Chondrocyte (in vitro differentiated cells): ENCODE measurements at regions not wholly inside any gene's neighbourhood (a gene's known extent, or its start where the extent isn't known, plus 50 kb on each side); places are given as distances from the start of the nearest gene placed in this dataset.
A peak's percentile ranks its signal among the peaks of the same experiment; 100 is the strongest.

Experiments used
- DNase-seq: peaks from one replicate; pipeline ENCODE4 v3.0.0; 2021; ENCODE audit warnings: mixed read lengths, low spot score
- H3K27ac Mint-ChIP-seq: one replicate; pipeline ENCODE4 v1.8.0; 2021; ENCODE audit warnings: mild to moderate bottlenecking, moderate library complexity, mixed read lengths; ENCODE audit not compliant: unreplicated experiment
- H3K27me3 Mint-ChIP-seq: 2 replicates; pipeline ENCODE4 v1.8.0; 2021; ENCODE audit warnings: low read depth, mixed read lengths
- H3K36me3 Mint-ChIP-seq: 2 replicates; pipeline ENCODE4 v1.8.0; 2021; ENCODE audit warnings: low read depth, mixed read lengths
- H3K4me1 Mint-ChIP-seq: 2 replicates; pipeline ENCODE4 v1.8.0; 2021; ENCODE audit warnings: low read depth, mild to moderate bottlenecking, mixed read lengths
- H3K4me3 Mint-ChIP-seq: one replicate; pipeline ENCODE4 v1.8.0; 2021; ENCODE audit warnings: mild to moderate bottlenecking, moderate library complexity, mixed read lengths; ENCODE audit not compliant: unreplicated experiment
- H3K9me3 Mint-ChIP-seq: 2 replicates; pipeline ENCODE4 v1.8.0; 2021; ENCODE audit warnings: low read depth, mixed read lengths
- CTCF ChIP-seq: fragments of 200-600 bp; sonication (generic); IDR thresholded peaks from 2 replicates; pipeline ENCODE4 v1.5.0; 2021; ENCODE audit warnings: antibody characterized with exemption, mild to moderate bottlenecking, moderate library complexity

DNA sequence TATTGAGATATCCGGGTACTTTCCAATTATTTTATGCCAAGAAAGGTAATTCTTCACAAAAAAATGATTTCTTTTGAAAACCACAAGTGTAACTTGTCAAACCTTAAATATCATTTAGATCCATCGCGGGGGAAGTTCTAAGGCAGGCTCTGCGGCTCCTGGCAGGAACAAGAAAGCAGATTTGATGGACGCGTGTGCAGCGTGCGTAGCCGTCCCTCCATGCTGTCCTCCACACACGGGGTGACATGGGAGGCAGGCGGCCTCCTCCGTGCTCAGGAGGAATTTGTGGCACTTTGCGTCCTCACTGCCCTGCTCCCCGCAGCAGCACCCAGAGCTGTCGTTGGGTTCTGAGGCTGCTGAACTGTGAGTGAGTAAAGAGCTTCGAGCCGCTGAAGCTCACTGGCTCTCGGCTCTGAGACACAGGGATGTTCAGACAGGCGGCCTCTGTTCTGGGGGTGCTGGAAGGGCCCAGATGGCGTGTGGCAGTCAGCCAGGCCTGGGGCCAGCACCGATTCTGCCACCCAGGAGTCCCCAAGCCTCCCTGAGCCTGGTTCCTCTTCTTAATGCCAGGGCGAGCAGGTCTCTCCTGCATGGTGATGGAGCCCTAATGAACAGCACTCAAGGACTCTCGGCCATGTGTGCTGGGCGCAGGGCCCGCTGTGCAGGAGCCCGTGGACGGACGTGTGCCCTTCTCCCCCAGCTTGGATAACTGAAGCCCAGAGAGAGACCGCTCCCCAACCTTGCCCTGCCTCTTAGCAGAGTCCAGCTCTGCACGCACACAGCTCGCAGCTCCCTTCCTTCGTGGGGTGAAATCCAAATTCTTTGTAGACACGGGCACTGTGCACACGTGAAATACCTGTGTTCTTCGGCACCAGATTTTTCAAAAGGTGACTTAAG lies 185.4 kb upstream of the SHH start:
- H3K27me3 Mint-ChIP-seq, result peaks cover 16% of the 10 kb centered on the region
- DNase-seq, result peak; percentile 82
- no peak overlapping the region for H3K27ac Mint-ChIP-seq
- H3K4me3 Mint-ChIP-seq, result no peak overlapping the region
- TF ChIP-seq CTCF, result no peak
- H3K36me3 Mint-ChIP-seq, result no peaks in the 10 kb centered on the region
- no peaks in the 10 kb centered on the region for H3K4me1 Mint-ChIP-seq
- H3K9me3 Mint-ChIP-seq, result no peaks in the 10 kb centered on the region

GRCh38 chr7:155996718-155997280 lies 184.5 kb upstream of the SHH start:
- Mint-ChIP-seq H3K27ac (no peak overlapping the region), H3K4me1 (no peaks in the 10 kb centered on the region), H3K4me3 (no peak overlapping the region), H3K9me3 (no peaks in the 10 kb centered on the region), H3K36me3 (no peaks in the 10 kb centered on the region), H3K27me3 (peaks cover 16% of the 10 kb centered on the region)
- DNase-seq, result no peak
- no peak for TF ChIP-seq CTCF

DNA sequence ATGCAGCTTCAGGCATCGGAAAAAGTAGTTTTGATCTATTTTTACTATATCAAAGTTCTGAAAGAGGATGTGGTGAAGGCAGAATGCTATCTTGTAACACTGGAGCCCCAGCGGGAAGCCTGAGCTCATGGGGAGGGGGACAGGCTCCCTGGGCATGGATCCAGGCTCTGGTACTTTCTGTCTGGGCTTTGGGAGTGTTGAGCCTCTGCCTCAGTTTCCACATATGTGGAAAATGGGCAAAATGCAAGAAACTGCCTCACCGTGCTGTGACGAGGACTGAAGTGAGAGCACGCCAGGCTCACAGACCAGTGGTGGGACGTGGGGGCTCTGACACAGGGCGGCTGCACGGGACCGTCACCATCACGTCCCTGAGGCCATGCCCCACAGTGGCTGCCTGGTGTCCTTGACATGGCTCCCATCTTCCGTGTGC lies 182.9 kb upstream of the SHH start:
- Mint-ChIP-seq H3K4me3 (no peak overlapping the region), H3K27me3 (peaks cover 14% of the 10 kb centered on the region), H3K27ac (no peak overlapping the region), H3K9me3 (no peaks in the 10 kb centered on the region), H3K4me1 (no peaks in the 10 kb centered on the region), H3K36me3 (no peaks in the 10 kb centered on the region)
- no peak for TF ChIP-seq CTCF
- DNase-seq, result no peak

GRCh38 chr7:155994279-155994811 lies 182.1 kb upstream of the SHH start:
- TF ChIP-seq CTCF, result no peak
- Mint-ChIP-seq H3K27ac (no peak overlapping the region), H3K9me3 (peaks cover 5% of the 10 kb centered on the region), H3K27me3 (peaks cover 18% of the 10 kb centered on the region), H3K4me1 (no peaks in the 10 kb centered on the region), H3K36me3 (no peaks in the 10 kb centered on the region), H3K4me3 (no peak overlapping the region)
- no peak for DNase-seq

DNA sequence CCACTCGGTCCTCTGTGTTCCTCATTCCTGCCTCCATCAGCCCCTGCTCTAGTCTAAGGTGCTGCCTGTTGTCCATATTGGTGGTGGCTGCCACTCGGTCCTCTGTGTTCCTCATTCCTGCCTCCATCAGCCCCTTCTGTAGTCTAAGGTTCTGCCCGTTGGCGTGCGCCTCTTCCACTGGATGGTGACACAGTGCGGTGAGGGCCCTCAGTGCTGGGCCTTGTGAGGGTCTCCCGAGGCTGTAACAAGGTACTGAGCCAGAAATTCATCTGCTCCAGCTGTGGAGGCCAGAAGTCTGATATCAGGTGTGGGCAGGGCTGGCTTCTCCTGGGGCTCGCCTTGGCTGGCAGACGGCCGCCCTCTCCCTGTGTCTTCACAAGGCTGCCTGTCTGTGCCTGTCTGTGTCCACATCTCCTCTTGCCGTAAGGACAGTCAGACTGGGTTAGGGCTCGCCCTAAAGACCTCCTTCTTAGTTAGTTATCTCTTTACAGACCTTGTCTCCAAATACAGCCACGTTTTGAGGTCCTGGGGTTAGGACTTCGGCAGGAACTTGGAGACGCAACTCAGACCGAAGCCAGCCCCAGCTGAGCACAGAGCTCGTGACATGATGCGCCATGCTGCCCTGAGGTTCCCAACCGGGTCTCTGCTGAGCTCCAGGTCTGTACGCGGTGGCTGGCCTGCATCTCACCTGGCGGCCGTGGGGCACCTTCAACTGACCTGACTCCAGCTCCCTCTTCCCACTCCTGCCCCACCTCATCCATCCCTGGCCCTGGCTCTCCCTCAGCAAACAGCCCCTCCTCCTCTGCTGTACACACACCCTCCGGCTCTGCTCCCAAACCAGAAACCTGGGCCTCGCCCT lies 181.4 kb upstream of the SHH start:
- Mint-ChIP-seq H3K4me3 (no peak overlapping the region), H3K36me3 (no peaks in the 10 kb centered on the region), H3K4me1 (no peaks in the 10 kb centered on the region), H3K9me3 (peaks cover 7% of the 10 kb centered on the region), H3K27me3 (peaks cover 21% of the 10 kb centered on the region), H3K27ac (no peak overlapping the region)
- TF ChIP-seq CTCF, result no peak
- peak; percentile 82 for DNase-seq
